ENCODE measurements at regions not wholly inside any gene's neighbourhood (a gene's known extent, or its start where the extent isn't known, plus 50 kb on each side); places are given as distances from the start of the nearest gene placed in this dataset.
"Not testable (repeated sequence)": the region's sequence is repeated elsewhere in the genome, so short reads cannot be mapped to it uniquely, and the experiment has no call there.

DNA sequence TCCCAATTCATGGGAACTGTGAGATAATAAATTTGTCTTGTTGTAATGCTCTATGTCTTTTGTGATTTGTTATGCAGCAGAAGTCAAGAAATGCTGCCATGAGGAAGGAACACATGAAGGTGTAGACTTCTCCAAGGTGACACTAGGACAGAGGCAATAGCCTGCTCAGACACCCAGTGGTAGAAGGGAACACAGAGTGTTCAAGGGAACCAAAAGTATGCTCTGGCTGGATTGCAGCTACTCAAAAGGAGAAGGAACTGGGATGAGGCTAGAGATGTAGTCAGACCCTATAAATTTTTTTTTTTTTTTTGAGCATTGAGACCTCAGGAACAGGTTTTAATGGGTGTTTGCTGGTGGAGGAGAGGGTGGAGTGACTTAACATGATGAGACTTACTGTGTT is 232.5 kb downstream of the PARP8 start:
- no peak for DNase-seq

DNA sequence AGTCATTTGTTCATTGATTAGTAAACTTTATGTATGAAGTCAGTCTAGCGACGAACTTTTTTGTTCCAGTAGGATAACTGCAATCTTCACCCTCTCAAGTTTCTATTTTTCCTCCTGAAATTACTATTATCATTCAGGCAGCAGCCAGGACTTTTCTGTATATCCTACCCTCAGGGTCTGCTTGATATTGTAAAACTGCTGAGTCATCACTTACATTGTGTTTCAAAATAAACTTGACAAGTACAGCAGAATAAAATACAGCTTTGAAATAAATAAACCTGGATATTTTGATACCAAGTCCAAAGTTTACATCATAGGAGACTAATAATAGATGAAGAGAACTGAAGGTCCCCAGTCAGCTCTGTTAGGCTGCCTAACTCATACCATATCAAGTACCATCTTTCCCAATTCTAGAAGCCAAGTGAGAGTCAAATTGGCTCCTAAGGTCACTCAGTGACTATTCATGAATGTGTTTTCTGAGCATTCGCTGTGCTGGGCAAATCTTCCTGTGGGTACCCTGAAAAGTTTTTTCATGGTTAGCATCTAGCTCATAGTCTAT is 234.6 kb downstream of the PARP8 start:
- no peak for DNase-seq

DNA sequence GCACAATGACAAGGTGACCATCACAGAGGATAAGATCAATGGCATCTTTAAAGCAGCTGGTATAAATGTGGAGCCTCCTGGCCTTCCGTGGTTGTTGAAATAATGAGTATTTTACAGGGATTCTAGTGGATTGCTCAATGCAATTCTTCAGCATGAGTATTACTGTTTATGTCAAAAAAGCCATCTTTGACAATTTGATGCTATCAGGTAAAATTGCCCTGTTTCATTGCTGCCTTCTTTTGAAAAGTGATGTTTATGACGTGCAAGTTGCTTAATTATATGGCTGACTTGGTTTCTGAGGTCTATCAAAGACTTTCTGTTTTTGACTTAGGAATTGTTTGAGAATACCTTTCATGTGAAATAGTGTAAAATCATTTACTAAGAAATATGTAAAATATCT is 237.2 kb downstream of the PARP8 start:
- no peak for DNase-seq

DNA sequence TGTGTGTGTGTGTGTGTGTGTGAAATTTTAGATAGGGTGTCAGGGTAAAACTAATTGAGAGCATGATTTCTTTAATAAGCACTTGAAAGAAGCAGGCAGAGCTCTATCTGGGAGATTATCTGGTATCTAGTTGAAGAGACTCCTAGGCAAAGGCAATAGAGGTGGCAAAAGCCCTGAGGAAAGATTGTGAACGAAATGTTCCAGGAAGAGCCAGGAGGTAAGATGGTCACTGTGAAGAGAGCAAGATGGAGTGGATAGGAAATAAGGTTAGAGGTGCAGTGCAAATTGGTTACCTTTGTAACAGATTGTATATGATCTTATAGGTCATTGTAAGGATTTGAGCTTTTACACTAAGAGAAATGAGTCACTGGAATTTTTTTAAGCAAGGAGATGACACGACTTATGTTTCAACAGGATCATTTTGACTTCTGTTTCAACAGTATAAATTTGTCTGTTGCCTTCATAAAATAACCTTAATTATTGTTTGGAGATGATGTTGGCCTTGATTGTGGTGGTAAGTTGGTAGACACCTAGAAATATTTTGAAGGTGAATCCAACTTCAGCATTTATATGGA is 239.6 kb downstream of the PARP8 start:
- DNase-seq = no peak

DNA sequence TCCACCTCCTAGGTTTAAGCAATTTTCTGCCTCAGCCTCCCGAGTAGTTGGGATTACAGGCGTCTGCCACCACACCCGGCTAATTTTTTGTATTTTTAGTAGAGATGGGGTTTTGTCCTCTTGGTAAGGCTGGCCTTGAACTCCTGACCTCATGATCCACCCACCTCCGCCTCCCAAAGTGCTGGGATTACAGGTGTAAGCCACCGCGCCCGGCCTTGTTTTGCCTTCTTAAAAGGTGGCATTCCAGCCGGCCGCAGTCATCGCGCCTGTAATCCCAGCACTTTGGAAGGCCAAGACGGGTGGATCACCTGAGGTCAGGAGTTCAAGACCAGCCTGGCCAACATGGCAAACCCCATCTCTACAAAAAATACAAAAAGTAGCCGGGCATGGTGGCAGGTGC is 253.7 kb downstream of the PARP8 start:
- DNase-seq = not testable (repeated sequence)

DNA sequence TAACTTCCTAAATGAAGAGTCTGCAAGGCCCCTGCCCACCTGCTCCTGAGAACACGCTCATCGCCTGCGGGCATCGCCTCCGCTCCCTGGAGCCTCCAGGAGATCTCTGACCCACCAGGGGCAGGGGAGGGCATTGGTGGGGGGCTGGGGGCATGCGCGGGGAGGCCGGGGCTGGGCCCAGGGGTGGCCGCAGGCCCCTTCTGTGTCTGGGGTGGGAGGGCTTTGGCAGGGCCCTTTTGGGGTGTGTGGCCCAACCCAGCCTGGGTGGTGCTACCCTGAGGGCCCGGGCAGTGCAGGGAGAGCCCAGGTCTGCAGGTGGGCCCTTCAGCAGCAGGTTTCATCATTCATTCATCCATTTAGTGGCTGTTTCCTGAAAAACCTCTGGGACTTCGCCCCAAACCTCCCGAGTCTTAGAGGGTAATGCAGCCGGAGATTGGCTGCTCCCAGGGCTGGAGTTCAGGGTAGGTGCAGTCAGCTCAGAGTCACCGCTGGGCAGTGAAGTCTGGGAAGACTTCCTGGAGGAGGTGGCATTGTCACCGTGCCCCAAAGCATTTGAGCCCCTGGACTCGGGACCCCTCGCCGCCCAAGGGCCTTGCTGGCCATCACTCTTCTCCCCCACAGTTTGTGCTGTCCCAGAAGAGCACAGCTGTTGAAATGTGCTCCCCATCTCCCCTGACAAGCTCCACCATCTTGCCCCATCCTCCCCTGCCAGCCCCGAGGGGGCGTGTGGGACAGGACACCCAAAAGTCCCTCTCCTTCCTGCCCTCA is 255.1 kb downstream of the PARP8 start:
- DNase-seq = no peak

DNA sequence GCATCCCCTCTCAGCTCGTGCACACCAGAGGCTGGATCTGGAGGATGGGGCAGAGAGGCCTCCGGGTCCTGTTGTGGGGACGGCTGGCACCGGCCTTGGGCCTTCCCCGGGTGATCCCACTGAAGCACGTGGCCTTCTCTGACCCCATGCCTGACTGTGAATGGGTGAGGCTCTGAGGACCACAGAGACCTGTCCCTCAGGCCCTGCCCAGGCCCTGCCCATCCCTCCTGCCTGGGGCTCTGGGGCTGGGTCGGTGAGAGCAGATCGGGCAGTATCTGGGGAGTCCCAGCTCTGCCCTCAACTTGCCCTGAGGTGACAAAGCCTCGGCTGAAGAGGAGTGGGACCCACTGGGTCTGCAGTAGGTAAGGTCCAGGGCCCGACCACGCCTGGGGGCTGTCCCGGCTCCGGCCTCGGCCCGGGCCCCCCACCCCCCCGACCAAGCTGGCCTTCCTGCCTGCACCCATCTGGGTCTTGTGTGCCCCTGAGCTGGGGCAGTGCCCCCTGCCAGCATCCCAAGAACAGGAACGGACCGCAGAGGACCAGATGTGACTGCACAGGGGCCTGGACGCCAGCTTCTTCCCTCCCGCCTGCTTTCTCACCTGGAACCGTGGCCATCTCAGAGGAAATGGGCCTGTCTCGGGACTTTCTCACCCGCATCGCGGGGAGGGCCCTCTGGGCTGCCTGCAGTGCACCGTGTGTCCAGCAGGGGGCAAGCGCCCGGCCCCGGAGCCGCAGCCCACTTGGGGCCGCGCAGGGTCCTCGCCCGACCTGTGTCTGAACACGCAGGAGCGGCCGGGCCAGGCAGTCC is 255.9 kb downstream of the PARP8 start:
- not testable (repeated sequence) for DNase-seq

DNA sequence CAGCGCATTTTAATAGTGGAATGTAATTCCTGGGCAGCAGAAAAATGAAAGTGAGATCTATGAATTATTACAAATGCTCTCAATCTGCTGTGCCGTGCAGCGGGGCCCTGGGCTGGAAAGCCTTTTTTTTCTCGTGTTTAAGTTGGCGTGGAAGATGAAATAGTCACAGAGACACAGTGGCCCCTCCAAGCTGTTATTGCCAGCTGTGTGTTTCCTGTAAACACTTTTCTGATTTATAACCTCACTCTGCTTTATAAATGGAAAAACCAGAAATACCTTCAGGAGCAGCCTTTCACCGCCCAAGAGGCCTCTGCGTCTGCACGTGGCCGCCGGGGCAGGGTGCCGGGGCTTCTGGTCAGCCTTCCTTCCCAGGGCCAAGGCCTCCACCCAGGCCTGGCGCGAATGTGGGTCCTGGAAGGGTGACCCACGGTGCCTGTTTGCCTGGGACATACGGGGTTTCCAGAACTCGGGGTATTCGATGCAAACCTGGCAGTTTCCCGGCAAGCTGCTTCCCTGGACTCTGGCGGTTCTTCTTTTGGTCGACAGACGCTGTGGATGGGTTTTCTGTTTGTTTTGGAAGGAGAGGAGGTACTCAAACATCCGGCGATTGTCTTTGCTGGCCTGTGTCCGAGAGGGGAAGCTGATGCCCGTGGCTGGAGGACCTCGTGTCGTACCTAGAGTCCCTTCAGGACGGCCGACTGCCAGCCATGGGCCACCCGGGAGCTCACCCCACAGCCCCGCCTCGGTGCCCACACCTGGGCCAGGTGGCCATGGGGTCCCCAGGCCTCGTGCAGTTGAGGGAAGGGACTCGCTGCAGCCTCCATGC is 256.7 kb downstream of the PARP8 start:
- no peak for DNase-seq

DNA sequence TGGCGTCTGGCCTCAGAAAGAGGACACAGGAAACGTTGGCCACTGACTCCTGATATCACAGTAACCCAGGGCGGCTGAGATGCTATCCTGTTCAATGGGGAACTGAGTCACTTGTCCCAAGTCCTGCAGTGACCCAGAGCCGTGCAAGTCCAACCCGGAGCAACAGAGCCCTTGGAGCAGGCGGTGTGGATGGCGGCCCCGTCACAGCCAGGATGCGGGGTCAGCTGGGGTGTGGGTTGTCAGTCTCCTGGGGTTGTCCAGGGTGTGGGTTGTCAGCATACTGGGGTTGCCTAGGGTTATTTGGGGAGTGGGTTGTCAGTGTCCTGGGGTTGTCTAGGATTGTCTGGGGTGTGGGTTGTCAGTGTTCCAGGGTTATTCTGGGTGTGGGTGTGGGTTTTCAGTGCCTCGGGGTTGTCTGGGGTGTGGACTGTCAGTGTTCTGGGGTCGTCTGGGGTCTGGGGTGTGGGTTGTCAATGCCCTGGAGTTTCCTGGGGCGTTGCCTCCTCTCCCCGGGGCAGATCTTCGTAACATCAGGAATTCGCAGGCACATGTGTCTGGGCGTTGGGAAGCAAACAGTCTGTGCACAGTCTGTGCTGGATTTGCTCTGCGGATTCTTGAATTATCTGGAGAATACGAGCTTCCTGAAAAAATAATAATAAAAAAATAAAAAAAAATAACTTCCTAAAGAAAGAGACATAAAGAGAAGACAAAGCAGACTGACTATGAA is 257.5 kb downstream of the PARP8 start:
- no peak for DNase-seq

DNA sequence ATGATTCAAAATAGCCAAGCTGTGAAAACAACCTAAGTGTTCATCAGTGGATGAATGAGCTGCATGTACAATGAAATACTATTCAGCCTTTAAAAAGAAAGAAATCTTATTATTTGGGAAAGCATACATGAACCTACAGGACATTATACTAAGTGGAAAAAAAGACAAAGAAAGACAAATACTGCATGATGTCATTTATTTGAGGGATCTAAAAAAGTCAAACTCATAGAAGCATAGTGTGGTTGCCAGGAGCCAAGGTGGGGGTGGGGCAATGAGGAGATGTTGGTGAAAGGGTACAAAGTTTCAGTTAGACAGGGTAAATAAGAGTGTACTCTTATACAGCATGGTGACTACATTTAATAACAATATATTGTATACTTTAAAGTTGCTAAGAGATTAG is 261.5 kb downstream of the PARP8 start:
- DNase-seq = no peak

DNA sequence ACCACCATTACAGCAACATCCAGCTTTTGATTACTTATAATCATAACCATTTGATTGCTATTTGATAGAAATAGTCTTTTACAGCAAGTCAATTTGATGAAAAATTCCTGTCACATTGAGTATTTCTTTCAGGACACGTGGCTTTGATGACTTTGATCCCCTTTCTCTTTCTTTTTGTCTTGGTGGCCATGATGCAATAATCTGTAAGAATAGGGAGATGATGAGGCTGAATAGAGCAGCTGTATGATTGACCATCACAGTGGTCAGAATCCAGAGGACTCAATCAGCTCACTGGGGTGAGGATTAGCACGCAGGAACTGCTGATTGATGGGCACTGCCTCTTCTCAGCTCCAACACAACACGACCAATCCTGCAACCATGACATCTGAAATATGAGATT is 262.7 kb downstream of the PARP8 start:
- no peak for DNase-seq

DNA sequence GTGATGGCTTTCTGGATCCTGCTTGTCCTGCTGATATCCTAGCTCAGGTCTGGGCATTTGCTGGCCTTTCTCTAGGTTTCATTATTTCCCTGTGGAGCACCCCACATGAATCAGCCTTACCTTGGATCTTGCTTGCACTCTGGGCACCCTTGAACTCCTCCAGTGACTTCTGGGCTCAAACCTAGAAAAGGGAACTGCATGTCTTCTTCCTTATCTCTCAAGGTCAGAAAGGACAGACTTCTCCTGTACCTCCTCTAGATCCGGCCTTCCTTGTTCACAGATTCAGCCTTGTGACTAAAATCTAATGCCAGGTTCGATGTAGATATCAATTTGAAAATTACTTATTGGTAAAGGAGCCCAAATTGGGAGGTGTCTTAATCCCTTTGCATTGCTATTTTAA is 267.9 kb downstream of the PARP8 start:
- DNase-seq = no peak

DNA sequence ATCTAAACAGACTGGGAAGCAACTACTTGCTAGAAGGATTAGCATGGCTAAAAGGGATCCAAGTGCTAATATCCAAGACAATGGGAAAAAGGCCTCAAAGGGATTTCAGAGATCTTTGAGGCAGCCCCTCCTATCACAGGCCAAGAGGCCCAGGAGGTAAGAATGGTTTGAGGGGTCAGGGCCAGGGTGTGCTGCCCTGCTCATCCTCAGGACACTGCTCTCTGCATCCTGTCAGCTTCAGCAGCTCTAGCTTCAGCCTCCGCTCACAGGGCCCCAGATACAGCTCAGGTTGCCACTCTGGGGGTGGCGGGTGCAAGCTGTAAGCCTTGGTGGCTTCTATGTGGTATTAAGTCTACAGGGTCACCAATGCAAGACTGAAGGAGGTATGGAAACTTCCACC is 278.7 kb downstream of the PARP8 start:
- no peak for DNase-seq

DNA sequence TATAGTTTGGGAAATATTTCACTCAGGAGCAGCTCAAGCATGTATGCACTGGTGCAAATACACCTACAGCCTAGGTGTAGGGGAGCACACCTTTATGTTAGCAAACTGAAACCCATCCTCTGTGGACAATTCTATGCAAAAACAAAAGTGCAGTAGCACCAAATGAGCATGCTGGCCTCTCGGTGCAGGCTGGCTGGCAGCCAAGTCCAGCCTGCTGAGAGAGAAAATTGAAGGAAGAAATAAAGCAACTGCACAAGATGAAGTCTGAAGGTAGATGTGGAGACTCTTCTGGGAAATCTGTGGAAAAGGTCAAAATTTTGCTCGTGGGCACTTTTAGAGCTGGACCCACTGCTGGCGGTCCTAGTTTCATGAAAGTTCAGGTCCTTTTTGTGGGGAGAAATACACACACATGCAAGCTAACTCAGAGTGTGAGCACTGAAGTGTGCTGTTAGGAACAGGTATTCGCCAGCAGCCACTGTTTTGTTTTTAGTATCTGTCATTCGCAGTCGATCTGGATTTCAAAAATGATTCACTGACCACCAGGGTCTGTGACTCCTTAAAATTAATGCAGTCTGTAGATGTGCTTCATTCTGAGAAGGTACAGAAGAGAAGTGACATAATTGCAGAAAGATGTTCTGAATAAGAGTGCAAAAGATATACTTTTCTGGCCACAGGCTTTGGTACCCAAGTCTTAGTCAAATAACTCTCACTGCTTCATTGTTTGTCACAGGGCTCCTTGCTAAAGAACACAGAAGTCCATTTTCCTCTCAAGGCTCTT is 281.7 kb downstream of the PARP8 start:
- DNase-seq = no peak

DNA sequence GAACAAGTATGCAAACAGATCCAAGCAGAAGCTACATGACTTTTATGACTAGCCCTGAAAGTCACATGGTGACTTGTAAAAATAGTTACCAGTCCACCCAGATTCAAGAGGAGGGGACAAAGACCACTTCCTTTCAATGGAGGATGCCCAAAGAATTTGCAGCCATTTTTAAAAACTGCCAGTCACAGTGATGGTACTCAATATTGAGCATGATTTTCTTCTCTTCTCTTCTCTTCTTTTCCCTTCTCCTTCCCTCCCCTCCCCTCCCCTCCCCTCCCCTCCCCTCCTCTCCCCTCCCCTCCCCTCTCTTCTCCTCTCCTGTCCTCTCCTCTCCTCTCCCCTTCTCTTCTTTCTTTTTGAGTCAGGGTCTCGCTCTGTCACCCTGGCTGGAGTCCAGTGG is 286.9 kb downstream of the PARP8 start:
- no peak for DNase-seq

DNA sequence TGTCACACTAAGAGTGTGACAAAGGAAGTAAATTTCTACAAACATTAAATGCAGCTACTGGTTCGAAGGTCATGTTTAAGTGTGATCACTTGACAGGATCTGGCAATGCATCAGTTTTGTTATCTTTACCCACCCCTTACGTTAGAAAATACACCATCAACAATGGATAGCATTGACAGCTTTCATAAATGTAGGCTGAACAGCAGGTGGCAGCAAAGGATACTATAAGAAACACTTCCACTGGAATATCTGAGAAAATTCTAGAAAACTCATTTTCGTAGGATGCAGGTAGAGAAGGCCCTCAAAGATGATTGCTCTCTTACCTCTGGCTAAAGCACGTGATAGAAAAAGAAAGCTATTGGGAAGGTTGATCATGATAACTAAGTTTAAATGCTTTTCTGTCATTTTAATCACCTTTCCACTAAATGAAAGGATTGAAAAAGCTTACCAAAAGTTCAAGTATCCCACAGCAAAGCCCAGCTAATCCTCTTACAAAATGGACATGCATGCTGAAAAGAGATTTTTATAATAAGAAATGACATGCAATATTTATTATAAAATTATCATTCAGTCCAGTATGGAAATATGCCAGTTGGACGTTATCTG is 292.5 kb downstream of the PARP8 start:
- DNase-seq = peak; percentile 31

DNA sequence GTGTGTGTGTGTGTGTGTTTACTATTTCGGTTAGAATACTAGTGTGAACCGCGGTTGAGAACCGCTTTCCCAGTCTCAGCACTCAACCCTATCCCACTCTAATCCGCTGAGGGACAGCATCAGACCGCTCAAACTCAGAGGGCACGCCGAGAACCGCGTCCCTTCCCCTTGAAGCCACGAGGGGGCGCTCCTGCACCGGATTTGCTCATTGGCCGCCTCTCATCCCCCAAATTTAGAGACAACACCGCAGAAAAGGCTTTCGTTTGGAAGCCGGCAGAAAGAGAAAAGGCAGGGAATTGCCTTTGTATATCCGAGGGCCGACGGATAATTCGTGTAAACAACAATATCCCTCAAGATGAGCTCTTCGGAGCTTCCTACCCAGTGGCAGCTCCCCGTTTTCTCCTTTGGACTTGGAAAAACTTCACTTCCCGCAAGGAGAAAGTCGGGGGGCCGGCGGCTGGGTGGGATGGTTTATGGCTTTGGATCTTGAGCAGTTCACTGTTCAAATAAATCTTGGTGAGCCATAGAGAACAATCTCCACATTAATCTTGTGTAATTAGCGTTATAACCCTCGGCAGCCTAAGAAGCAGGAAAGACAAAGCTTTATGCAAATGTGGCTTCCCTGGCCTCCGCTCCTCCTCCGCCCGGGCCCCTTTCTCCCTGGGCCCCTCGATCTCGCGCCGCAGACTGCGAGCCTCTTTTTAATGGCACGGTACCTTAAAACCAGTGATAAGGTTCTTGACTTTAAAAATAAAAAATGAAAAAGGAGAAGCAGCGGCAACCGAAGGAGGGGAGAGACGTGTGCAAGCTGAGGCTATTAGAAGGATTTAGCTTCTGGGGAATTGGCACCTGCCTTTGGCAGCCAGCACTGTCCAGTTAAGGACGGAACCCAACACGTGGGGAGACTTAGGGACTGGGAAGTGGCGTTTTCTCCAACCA is 296.8 kb downstream of the PARP8 start:
- DNase-seq = peak; percentile 54

DNA sequence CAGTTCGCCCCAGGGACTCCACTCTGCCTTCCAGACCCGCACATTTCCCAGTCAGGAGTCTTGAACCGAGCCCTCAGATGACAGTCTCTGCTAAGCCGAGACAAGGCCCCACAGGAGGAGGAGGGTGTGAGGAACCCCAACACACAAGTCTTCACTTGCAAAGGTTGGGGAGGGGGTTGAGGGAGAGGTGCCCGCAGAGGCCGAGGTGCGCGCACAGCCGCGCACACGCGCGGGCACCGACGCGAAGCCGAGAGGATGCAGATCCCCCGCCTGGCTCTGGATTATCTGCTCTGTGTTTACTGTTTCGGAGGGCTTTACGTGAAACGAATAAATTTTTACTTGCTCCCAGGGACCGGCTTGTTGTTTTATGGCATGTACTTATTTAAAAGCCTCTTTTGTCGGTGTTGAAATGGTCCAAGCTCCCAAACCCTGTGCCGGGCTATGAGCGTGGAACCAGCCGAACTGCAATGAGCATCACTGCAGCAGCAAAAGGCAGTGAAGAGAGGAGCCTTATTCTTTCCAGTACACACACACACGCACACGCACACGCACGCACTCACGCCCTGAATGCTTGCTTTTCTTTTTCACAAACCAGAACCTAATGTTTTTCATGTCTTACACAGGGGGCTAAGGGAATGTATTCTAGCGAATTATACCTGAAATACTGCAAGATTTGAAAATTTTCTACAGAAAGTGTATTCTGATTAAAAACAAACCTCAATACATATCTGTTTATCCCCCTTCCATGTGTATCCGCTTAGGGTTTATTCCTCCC is 297.7 kb downstream of the PARP8 start:
- no peak for DNase-seq
